HEK293 (cell line): ENCODE measurements at regions not wholly inside any gene's neighbourhood (a gene's known extent, or its start where the extent isn't known, plus 50 kb on each side); places are given as distances from the start of the nearest gene placed in this dataset.

Source experiments
- CTCF ChIA-PET: fragments of 350-600 bp; formaldehyde crosslinking; extraction: SDS; loops from one replicate; lab custom pipeline; 2021; ENCODE audit warnings: antibody characterized with exemption; lab: Yijun Ruan, JAX
- POLR2A ChIA-PET: fragments of 300-600 bp; formaldehyde crosslinking; extraction: SDS; loops from one replicate; lab custom pipeline; 2020; ENCODE audit warnings: antibody characterized with exemption, inconsistent platforms; lab: Yijun Ruan, JAX
- H3K27ac ChIP-seq: fragments of 200-500 bp; sonication (Bioruptor generic); 2 replicates; pipeline ENCODE4 v1.5.1; 2014; ENCODE audit warnings: low read depth, low read length, control low read depth, inconsistent platforms; ENCODE audit errors: extremely low read depth
- H3K36me3 ChIP-seq, 2 experiments: fragments of 200-500 bp in 1 of 2; sonication (Bioruptor generic) in 1 of 2; 1 replicate in 1 of 2; 2 replicates in 1 of 2; pipeline ENCODE4 v1.5.1; 2014 to 2017; ENCODE audit warnings: inconsistent platforms in 2 of 2, low read length in 2 of 2; ENCODE audit not compliant: control insufficient read depth in 2 of 2, insufficient read depth in 1 of 2
- H3K4me1 ChIP-seq: fragments of 200-500 bp; sonication (Bioruptor generic); 2 replicates; pipeline ENCODE4 v1.5.1; 2014; ENCODE audit warnings: mild to moderate bottlenecking, low read length, inconsistent platforms; ENCODE audit not compliant: control insufficient read depth, insufficient read depth
- H3K4me3 ChIP-seq: 2 replicates; pipeline ENCODE4 v1.5.1; 2011; ENCODE audit warnings: low read depth, mild to moderate bottlenecking, control low read depth, low read length, moderate library complexity
- H3K9me3 ChIP-seq: fragments of 200-500 bp; sonication (Bioruptor generic); 2 replicates; pipeline ENCODE4 v1.5.1; 2014; ENCODE audit warnings: low read depth, low read length, inconsistent platforms; ENCODE audit not compliant: control insufficient read depth, insufficient read depth
- GFI1B ChIP-seq: fragments of 450-650 bp; formaldehyde crosslinking; IDR thresholded peaks from 2 replicates; pipeline ENCODE4 v1.5.1; 2016; ENCODE audit warnings: missing biosample characterization, missing genetic modification characterization
- GLI4 ChIP-seq: fragments of 450-650 bp; formaldehyde crosslinking; IDR thresholded peaks from 2 replicates; pipeline ENCODE4 v1.5.1; 2016; ENCODE audit warnings: missing biosample characterization, missing genetic modification characterization
- KLF7 ChIP-seq: fragments of 450-650 bp; formaldehyde crosslinking; IDR thresholded peaks from 2 replicates; pipeline ENCODE4 v1.5.1; 2016; ENCODE audit warnings: missing biosample characterization, missing genetic modification characterization, borderline replicate concordance
- KLF8 ChIP-seq: fragments of 450-650 bp; formaldehyde crosslinking; IDR thresholded peaks from 2 replicates; pipeline ENCODE4 v1.5.1; 2016; ENCODE audit warnings: missing biosample characterization, missing genetic modification characterization
- KLF9 ChIP-seq: fragments of 450-650 bp; formaldehyde crosslinking; IDR thresholded peaks from 2 replicates; pipeline ENCODE4 v1.5.1; 2016; ENCODE audit warnings: missing biosample characterization, missing genetic modification characterization, low read depth
- ZBTB1 ChIP-seq: fragments of 450-650 bp; formaldehyde crosslinking; IDR thresholded peaks from 2 replicates; pipeline ENCODE4 v1.5.1; 2016; ENCODE audit warnings: missing biosample characterization, missing genetic modification characterization
- ZEB2 ChIP-seq: fragments of 450-650 bp; formaldehyde crosslinking; IDR thresholded peaks from 2 replicates; pipeline ENCODE4 v1.5.1; 2016; ENCODE audit warnings: missing biosample characterization, missing genetic modification characterization
- ZNF133 ChIP-seq: fragments of 450-650 bp; formaldehyde crosslinking; IDR thresholded peaks from 2 replicates; pipeline ENCODE4 v1.5.1; 2016; ENCODE audit warnings: missing biosample characterization, missing genetic modification characterization
- ZNF140 ChIP-seq: fragments of 450-650 bp; formaldehyde crosslinking; IDR thresholded peaks from 2 replicates; pipeline ENCODE4 v1.5.1; 2016; ENCODE audit warnings: missing biosample characterization, missing genetic modification characterization
- ZNF223 ChIP-seq: fragments of 450-650 bp; formaldehyde crosslinking; IDR thresholded peaks from 2 replicates; pipeline ENCODE4 v1.5.1; 2016; ENCODE audit warnings: missing biosample characterization, missing genetic modification characterization
- ZNF274 ChIP-seq, 2 experiments: fragments of 200-500 bp in 1 of 2; fragments of 450-650 bp in 1 of 2; sonication (Bioruptor generic) in 1 of 2; formaldehyde crosslinking in 1 of 2; IDR thresholded peaks; 2 replicates each; pipeline versions ENCODE4 v1.5.1 to v1.6.1; 2014 to 2016; ENCODE audit warnings: borderline replicate concordance in 1 of 2, inconsistent platforms in 1 of 2, low read length in 1 of 2, missing biosample characterization in 1 of 2, missing genetic modification characterization in 1 of 2
- ZNF658 ChIP-seq: fragments of 450-650 bp; formaldehyde crosslinking; IDR thresholded peaks from 2 replicates; pipeline ENCODE4; 2016; ENCODE audit warnings: missing biosample characterization, missing genetic modification characterization
- ZNF768 ChIP-seq: fragments of 450-650 bp; formaldehyde crosslinking; IDR thresholded peaks from 2 replicates; pipeline ENCODE4 v1.5.1; 2018; ENCODE audit warnings: missing biosample characterization, mild to moderate bottlenecking, missing genetic modification characterization
- TF ChIP-seq, protein P1 (sequence below): fragments of 450-650 bp; formaldehyde crosslinking; IDR thresholded peaks from 2 replicates; pipeline ENCODE4 v1.5.1; 2016; ENCODE audit warnings: missing biosample characterization, missing genetic modification characterization
- TF ChIP-seq, protein P2 (sequence below): sonication (generic); formaldehyde crosslinking; IDR thresholded peaks from 2 replicates; pipeline ENCODE4 v1.8.1; 2022; ENCODE audit warnings: mild to moderate bottlenecking, moderate library complexity, missing genetic modification reagents
- TF ChIP-seq, protein P3 (sequence below): fragments of 450-650 bp; IDR thresholded peaks from 2 replicates; pipeline ENCODE4 v1.5.1; 2018; ENCODE audit warnings: missing biosample characterization, missing genetic modification characterization
- TF ChIP-seq, protein P4 (sequence below): fragments of 450-650 bp; formaldehyde crosslinking; IDR thresholded peaks from 2 replicates; pipeline ENCODE4 v1.5.1; 2016; ENCODE audit warnings: missing biosample characterization, missing genetic modification characterization

DNA sequence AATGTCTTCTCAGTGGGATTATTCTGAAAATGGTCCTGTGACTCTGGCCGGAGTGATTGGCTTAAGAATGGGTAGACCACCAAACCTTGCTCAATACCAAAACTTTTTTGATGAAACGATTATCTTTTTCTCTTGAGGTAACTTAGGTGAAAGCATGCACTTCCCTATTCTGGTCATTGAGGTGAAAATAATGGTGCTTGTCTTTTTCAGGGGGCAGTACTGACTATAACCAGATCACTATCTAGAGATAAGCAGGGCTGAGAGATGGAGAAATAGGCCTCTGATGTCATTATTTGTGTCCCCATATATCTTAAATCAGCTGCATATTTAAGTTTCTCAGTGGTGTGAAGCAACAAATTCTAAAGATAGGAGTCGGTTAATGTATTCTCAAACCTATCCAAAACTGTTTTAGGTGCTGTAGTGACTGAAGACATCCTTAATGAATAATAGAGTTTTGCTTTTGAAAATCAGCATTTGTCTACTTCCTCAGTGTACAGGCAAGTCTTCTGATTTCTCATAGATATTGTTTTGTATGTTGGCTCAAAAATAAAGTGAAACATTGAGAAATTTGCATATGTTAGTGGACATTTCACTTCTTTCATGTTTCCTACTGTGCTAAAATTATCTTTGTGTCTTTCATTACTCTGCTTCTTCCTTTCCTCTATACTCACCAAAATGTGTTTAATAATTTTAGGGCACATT, 735.3 kb upstream of the ADGRL4 start:
- Histone ChIP-seq H3K36me3 (no peaks in the 10 kb centered on the region), H3K9me3 (no peaks in the 10 kb centered on the region), H3K4me3 (no peak overlapping the region), H3K4me1 (no peaks in the 10 kb centered on the region), H3K27ac (no peak overlapping the region)
- ChIA-PET POLR2A (no interaction called here), CTCF (interaction anchor here (0.5 kb wide), 1 partner anchor 15 kb away, joined by 7 read pairs; no protein-coding TSS in a partner anchor)
- TF ChIP-seq ZBTB1 (tag by site-specific recombination) (no peak), ZNF223 (no peak), KLF8 (no peak), ZNF658 (tag by site-specific recombination) (no peak), GLI4 (no peak), ZEB2 (tag by site-specific recombination) (no peak), ZNF133 (tag by site-specific recombination) (no peak), GFI1B (no peak), ZNF768 (no peak)
- TF ChIP-seq, protein P1, sequence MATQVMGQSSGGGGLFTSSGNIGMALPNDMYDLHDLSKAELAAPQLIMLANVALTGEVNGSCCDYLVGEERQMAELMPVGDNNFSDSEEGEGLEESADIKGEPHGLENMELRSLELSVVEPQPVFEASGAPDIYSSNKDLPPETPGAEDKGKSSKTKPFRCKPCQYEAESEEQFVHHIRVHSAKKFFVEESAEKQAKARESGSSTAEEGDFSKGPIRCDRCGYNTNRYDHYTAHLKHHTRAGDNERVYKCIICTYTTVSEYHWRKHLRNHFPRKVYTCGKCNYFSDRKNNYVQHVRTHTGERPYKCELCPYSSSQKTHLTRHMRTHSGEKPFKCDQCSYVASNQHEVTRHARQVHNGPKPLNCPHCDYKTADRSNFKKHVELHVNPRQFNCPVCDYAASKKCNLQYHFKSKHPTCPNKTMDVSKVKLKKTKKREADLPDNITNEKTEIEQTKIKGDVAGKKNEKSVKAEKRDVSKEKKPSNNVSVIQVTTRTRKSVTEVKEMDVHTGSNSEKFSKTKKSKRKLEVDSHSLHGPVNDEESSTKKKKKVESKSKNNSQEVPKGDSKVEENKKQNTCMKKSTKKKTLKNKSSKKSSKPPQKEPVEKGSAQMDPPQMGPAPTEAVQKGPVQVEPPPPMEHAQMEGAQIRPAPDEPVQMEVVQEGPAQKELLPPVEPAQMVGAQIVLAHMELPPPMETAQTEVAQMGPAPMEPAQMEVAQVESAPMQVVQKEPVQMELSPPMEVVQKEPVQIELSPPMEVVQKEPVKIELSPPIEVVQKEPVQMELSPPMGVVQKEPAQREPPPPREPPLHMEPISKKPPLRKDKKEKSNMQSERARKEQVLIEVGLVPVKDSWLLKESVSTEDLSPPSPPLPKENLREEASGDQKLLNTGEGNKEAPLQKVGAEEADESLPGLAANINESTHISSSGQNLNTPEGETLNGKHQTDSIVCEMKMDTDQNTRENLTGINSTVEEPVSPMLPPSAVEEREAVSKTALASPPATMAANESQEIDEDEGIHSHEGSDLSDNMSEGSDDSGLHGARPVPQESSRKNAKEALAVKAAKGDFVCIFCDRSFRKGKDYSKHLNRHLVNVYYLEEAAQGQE (tag by site-specific recombination), result no peak

DNA sequence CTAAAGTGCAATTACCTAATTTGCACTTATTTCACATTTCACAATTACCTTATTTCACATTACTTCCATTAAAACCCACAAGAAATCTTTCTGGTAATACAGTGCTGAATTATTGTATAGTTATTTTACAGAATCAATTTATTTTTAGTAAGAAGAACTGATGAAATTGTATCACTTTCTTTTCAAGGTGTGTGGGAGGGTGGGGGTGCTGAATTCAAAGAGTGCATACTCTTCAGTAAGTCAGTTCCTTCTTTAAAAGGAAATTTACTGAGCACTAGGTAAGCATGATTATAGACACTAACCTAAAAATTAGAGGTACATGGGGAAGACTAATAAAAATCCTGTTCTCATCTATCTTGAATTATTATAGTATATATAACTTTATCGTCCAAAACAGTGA, 731.6 kb upstream of the ADGRL4 start:
- ChIA-PET CTCF (no interaction called here), POLR2A (no interaction called here)
- Histone ChIP-seq H3K4me1 (no peaks in the 10 kb centered on the region), H3K4me3 (no peak overlapping the region), H3K9me3 (no peaks in the 10 kb centered on the region), H3K36me3 (no peaks in the 10 kb centered on the region), H3K27ac (no peak overlapping the region)
- TF ChIP-seq ZNF140, result no peak
- TF ChIP-seq, protein P2, sequence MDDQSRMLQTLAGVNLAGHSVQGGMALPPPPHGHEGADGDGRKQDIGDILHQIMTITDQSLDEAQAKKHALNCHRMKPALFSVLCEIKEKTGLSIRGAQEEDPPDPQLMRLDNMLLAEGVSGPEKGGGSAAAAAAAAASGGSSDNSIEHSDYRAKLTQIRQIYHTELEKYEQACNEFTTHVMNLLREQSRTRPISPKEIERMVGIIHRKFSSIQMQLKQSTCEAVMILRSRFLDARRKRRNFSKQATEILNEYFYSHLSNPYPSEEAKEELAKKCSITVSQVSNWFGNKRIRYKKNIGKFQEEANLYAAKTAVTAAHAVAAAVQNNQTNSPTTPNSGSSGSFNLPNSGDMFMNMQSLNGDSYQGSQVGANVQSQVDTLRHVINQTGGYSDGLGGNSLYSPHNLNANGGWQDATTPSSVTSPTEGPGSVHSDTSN (CRISPR knock-in tag), result no peak
- TF ChIP-seq KLF9, result no peak
- TF ChIP-seq KLF7, result no peak
- TF ChIP-seq, protein P3, sequence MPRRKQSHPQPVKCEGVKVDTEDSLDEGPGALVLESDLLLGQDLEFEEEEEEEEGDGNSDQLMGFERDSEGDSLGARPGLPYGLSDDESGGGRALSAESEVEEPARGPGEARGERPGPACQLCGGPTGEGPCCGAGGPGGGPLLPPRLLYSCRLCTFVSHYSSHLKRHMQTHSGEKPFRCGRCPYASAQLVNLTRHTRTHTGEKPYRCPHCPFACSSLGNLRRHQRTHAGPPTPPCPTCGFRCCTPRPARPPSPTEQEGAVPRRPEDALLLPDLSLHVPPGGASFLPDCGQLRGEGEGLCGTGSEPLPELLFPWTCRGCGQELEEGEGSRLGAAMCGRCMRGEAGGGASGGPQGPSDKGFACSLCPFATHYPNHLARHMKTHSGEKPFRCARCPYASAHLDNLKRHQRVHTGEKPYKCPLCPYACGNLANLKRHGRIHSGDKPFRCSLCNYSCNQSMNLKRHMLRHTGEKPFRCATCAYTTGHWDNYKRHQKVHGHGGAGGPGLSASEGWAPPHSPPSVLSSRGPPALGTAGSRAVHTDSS (tag by site-specific recombination), result no peak
- TF ChIP-seq ZNF274 (IDR thresholded peaks at IDR 0.05; ENCODE audit: low read length), result no peak
- no peak for TF ChIP-seq ZNF274 (tag by site-specific recombination; IDR thresholded peaks at IDR 0.05; ENCODE audit: borderline replicate concordance)
- TF ChIP-seq, protein P4, sequence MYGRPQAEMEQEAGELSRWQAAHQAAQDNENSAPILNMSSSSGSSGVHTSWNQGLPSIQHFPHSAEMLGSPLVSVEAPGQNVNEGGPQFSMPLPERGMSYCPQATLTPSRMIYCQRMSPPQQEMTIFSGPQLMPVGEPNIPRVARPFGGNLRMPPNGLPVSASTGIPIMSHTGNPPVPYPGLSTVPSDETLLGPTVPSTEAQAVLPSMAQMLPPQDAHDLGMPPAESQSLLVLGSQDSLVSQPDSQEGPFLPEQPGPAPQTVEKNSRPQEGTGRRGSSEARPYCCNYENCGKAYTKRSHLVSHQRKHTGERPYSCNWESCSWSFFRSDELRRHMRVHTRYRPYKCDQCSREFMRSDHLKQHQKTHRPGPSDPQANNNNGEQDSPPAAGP (tag by site-specific recombination), result no peak
